GM20431 (cell line): ENCODE measurements at regions not wholly inside any gene's neighbourhood (a gene's known extent, or its start where the extent isn't known, plus 50 kb on each side); places are given as distances from the start of the nearest gene placed in this dataset.

ENCODE experiments used
- in situ Hi-C: fragments of 300-500 bp; cut with MseI, MboI; formaldehyde crosslinking; loops from one replicate; pipeline ENCODE4 v1.15.0; 2020; ENCODE audit warnings: low sequenced_read_pairs; ENCODE audit not compliant: unreplicated experiment

DNA sequence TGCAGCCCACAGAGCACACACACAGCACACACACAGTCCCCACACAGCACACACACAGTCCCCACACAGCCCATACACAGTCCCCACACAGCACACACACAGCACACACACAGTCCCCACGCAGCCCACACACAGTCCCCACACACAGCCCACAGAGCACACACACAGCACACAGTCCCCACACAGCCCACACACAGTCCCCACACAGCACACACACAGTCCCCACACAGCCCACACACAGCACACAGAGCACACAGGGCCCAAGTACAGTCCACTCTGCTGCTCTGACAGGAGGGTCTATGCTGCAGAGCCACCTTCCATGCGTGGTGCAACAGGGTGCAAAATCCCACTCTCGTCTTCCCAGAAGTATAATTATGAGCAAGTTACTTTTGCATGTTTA, 240.5 kb upstream of the SALL3 start:
- in situ Hi-C loops, result no loop called here

DNA sequence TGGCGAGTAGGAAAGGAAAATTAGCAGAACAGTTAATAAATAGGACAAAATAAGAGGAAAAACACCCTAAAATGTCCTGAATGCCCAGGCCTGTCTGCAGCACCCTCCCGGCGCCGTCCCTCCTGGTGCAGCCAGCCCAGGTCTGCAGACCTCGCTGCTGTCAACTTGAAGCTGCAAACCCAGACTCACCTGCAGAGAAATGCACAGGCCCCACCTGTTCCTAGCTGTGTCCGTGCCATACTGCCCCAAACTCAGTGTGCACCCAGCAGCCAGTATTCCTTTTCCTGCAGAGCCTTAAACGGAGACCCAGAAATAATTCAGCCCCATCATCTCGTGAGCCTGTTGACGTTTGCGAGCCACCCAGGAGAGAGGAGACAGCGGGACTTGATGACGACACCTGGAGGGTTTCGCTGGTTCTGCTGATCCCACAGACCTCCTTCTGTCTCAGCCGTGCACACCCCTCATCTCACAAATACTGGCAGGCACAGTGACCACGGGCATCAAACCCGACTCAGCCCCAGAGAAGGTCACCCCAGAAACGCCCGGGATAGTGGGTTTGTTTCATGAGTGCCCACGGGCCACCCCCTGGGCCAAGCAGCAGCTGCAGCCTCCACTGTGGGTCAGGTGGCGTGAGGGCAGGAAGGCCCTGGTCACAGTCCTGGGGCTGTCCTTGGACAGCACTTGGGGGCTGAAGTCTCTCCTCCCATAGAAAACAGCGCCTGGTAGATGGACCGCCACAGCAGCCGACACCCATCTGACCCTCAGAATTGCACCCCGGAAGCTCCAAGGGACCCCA, 239.5 kb upstream of the SALL3 start:
- in situ Hi-C loops, result no loop called here

DNA sequence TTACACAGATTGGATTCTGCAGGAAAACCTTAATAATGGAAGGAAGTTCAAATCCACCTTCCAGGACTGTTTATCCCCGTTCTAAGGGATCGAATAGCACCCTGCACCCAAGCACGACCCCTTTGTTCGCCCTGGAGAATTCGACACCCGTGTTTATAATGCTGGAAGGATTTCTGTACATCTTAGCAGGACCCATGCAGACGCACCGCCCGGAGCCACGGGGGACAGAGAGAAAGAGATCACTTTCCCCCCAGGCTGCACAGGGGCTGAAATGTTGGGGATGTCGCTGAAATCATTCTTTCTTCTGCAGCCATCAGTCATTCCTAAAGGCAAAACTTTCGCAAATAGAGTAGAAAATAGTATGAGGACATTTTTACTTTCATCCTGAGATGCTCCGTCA, 238.7 kb upstream of the SALL3 start:
- in situ Hi-C loops, result no loop called here

DNA sequence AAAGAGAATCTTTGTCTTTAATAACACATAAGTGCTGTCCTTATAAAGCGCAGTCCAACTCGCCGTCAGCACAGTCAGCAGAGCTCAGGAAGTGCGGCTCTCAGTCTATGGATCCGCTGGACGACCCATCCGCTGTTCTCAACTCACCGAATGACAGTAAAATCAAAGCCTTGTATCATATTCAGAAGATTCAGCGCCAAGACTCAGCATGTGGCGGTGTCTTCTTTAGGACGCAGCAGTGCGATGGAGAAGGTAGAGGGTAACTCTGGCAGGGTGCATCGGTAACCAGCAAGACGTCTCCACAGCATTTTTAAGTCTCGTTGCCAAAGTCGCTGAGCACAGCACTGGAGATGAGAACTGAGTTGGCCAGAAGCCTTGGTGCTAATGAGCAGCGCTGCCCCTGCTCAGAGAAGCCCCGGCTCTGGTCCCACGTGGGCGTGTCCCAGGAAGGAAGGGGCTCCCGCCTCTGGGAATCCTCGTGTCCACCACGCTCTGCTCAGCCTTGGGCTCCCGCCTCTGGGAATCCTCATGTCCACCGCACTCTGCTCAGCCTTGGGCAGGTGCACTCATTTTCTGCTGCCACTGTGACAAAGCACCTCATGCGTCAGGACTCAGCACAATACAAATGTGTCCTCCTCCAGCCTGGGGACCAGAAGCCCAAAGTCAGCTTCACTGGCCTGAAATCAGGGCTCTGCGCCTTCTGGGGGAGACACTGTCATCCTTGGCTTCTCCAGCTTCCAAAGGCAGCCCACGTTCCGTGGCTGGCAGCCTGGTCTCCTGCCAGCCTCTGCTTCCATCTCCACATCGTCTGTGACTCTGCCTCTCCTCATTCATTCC, 238.0 kb upstream of the SALL3 start:
- in situ Hi-C loops, result no loop called here

DNA sequence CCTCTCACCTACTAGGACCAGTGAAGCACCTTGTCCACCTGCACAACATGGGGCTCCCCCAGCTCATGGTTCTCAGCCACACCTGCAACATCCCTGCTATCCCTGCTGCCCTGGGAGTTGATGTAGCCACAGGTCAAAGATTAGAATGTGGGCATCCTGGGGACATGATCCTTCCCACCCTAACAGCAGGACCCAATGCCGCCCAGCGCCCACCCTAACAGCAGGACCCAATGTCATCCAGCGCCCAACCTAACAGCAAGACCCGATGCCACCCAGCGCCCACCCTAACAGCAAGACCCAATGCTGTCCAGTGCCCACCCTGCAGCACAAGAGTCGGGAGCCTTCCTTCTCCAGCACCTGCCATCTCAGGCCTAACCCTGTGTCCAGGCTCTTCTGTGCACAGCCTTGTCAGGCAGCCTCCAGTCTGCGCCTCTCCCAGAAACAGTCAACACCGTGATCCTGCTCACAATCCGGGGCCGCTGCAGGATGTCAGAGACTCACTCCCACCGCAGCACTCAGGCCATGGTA, 237.3 kb upstream of the SALL3 start:
- in situ Hi-C loops, result no loop called here

DNA sequence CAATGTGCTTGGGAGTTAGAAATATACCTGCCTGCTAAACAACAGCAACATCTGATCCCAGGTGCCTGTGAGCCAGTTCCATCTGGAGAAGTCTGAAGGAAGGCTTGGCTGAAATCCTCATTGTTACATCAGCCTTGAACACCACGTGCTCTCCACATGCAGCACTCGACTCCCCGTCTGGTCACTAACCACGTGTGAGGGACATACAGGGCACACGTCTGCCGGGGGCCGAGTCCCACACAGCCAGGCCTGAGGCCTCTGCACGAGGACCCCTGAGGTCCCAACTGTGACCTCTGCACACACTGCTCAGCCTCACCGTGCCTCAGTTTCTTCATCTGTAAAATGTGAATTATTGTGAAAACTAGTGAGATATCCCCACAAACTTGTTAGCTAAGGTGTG, 236.5 kb upstream of the SALL3 start:
- in situ Hi-C loops, result no loop called here

DNA sequence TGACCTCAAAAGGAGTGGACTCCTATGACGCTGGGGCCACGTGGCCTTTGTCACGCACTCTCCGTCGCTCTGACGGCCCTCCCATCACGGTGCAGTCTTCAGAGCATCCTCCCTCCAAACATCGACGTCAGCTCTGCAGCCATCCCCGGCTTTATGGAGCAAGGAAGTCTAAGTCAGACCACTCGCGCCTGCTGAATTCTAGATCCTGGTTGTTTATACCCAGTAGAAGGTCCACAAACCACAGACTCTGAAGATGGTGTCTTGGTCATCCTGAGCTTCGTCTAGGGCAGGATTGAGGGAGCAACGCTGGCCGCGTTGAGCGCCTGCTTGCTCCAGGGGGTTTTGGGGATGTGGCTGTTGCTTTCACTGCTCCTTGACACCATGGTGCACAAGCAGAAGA, 228.0 kb upstream of the SALL3 start:
- in situ Hi-C loops, result no loop called here

DNA sequence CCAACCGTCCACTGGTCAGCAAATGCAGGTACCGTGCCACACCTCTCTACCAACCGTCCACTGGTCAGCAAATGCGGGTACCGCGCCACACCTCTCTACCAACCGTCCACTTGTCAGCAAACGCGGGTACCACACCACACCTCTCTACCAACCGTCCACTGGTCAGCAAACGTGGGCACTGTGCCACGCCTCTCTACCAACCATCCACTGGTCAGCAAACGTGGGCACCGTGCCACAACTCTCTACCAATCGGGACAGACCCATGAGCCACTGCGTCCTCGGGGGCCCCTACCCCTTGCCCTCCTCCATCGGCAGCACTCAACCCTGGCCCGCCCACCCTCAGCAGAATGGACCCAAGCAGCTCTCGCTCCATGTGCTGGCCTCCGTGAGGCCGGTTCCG, 226.4 kb upstream of the SALL3 start:
- in situ Hi-C loops, result no loop called here

DNA sequence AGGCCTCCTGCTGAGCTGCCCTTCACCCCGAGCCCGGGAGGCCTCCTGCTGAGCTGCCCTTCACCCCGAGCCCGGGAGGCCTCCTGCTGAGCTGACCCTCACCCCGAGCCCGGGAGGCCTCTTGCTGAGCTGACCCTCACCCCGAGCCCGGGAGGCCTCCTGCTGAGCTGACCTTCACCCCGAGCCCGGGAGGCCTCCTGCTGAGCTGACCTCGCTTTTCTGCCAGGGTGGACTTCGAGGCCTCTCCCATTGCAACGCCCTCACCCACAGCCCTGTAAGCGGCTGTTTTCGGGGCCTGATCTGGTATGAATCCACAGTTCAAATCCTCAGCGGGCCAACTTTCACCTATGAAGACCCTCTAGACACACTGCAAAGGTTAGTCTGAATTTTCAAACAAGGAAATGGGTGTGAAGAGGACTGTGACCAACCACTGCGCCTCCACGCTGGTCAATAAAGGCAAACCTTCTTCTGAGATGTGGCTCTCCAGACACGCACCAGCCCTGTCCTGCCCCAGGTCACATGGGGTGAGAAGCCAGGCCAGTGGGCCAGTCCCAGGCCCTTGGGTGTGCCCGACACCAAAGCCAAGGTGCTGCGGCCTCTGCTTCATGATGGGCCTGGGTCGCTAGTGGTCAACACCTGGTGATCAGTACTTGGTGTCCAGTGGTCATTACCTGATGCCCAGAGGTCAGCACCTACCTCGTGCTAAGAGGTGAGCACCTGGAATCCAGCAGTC, 225.1 kb upstream of the SALL3 start:
- in situ Hi-C loops, result no loop called here

DNA sequence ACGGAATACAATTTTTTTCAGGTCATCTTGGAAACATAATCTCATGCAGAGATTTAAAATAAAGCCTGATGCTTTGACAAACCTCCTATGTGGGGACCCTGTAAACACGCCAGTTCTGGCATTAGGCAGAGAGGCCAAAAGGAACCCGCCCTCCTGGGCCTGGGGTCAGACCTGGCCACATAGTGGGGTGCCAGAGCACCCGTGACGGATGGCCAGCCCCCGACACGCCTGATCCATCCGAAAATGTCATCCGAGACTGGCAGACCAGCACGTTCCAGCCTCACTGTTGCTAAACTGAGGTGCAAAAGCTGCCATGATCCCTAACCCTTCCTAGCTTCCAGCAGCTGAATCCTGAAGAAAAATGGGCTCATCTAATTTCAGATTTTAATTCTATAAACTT, 222.6 kb upstream of the SALL3 start:
- in situ Hi-C loops, result no loop called here

DNA sequence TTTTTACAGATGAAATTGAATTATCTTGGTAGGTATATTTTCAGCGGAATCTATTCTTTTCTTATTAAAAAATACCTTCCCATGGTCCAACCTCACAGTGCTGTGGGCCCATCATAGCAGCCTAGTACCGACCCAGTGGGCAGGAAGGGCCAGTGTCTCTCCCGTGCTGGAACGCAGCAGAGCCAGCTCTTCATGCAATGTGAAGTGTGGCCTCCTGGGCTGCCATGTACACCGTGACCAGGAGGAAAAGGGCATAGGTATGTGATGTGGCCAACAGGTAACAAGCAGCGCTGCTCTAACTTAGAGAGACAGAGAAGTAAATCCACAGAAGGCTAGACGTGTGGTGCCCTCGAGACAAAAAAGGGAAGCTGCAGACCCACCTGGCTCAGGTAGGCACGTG, 221.1 kb upstream of the SALL3 start:
- in situ Hi-C loops, result no loop called here

DNA sequence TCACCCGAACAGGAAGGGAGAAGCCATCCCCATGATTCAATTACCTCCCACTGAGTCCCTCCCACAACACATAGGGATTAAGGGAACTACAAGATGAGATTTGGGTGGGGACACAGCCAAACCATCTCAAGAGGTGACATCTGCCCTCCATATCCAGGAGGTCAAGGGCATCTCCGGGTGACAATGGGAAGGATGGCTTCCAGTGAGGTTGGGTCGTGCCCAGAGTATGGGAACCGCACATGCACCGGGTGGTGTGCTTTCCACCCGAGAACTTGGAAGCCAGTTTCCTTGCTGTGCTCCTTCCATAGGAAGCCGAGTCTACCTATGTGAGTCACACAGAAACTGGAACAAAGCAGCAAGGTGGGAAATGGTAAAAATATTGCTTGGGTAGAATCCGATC, 216.9 kb upstream of the SALL3 start:
- in situ Hi-C loops, result no loop called here

DNA sequence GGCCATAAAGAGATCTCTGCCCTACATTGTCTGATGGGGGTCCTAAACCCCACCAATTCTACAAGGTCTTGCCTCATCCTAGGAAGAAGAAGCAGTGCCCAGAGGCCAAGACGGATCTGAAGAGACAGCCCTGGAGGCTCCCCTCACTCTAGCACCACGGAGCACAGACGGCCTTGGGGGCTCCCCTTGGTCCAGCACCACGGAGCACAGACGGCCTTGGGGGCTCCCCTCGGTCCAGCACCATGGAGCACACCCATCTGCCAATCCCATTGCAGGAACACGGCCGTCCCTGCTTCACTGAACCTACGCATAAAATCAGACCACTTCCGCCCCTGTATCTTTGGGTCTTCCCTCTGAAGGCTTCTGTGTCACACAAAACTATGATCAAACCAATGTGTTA, 215.1 kb upstream of the SALL3 start:
- in situ Hi-C loops, result no loop called here

DNA sequence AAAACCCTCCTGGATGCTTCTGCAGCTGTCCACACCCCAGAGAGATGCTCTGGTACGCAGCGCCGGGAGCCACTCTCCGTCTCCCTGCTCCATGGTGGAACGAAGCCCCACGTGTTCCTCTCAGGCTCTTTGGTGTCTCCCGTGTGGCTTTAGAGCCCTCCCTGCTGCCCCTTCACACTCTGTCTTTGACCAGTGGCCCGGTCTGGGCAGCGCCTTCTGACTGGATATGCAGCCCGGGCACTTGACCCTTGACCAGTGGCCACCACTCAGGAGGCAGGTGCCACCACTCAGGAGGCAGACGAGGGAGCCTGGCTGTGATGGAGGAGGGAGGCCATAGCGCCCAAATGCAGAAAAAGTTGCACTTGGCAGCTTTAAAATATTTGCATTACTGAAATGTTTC, 214.5 kb upstream of the SALL3 start:
- in situ Hi-C loops, result no loop called here

DNA sequence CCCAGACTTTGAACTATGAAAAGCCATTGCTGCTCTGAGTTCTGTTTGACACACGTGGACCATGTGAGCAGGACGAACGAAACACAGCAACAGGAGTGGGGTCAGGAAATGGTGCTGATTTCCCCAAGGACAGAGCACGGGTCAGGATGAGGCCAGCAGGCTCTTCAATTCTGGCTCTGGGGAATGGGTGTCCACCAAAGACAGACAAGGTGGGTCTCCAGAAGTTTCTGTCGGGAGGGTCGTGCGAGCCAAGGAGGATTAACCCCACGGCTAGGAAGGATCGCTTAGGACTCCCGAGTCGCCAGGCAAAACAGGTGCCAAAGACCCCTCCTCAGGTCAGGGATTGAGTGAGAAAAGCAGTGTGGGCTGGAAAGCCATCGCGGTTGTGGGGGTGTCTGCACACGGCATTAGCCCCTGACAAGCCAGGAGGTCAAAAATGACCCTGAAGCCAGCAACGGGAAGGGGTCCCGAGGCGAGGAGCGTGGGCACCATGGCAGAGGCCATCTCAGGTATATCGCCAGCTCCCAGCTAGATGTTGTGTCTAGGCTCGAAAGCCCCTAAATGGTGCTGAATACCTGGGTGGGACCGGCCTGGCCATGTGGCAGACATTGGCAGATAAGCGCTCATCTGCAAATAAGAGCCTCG, 213.9 kb upstream of the SALL3 start:
- in situ Hi-C loops, result no loop called here

DNA sequence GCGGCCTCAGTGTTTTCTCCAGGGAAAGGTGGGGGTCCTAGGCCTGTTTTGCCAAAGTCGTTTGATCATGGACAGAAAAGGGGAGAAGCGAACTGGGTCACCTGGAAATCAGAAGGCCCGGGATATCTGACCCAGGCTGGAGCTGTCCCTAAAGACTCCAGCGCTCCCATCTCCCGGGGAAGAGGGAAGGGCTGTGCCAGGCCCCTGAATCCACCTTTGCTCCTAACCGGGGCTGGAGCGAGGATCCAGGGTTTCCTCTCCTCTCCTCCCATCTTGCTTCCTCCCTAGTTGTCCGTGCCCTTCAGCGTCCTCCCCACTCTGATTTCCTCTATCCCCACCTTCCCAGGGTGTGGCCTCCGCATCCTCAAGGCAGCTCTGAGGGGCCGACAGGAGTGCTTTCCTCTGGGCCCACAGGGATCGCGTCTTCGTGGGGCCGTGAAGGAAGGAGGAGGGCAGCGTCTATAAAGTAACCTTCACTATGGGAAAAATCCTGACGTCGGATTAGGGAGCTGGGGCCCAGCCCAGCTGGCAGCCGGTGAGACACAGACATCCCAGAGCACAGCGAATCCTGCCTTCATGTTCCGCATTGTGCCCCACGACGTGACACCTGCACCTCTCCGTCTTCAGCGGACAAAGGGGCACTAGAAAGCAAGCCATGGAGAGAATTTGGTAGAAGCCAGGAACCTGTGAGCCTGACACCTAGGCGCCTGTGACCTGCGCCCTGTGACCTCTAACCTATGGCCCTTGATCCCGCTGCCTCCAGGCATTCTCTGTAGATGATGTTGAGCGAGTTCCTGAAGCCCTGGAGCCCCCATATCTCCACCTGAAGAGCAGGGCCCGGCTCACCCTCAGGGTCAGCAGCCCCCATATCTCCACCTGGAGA, 212.7 kb upstream of the SALL3 start:
- in situ Hi-C loops, result no loop called here

DNA sequence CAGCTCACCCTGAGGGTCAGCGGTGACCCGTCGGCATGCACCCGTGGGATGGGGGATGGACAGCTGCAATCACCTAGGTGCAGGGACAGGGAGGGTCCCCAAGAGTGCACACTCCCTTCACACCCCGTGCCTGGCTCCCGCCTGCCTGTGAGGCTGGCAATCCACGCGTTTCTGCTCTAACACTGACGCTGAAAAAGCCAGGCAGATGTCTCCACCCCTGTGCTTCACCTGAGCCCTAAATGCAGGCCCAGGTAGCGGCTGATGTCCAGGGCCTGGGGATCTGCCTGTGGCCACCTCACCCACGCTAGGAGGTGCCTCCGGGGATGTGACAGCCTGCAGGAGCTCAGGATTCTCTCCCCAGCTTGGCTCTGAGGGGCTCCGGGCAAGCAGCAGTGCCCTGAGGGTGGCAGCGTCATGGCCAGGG, 212.0 kb upstream of the SALL3 start:
- in situ Hi-C loops, result no loop called here

DNA sequence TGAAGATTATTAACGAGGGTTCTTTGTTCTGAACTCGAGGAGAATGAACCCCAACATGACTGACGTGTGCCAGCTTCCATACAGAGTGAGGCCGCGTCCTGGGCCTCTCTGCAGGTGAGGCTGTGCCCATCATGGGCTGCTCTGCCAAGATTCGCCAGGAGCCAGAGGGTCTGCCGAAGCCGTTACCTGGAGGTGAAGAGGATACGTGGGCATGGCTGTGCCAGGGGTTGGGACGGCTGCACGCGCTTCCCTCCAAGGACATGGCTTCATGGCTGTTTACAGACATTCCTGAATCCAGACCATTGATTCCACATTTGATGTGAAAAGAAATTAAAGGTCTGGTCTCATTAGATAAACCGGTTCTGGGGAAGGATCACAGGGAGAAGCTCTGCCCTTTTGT, 211.4 kb upstream of the SALL3 start:
- in situ Hi-C loops, result no loop called here
